ENCODE measurements at regions not wholly inside any gene's neighbourhood (a gene's known extent, or its start where the extent isn't known, plus 50 kb on each side); places are given as distances from the start of the nearest gene placed in this dataset.

GRCh38 chr10:28425422-28425821 lies 107.5 kb upstream of the WAC start:
- TF ChIP-seq CTCF (IDR thresholded peaks at IDR 0.05; ENCODE audit: insufficient read depth in 1 of 2, low read depth in 1 of 2, low read length in 1 of 2, severe bottlenecking in 1 of 2, unreplicated experiment in 1 of 2), result no peak
- Mint-ChIP-seq H3K9me3 (ENCODE audit: unreplicated experiment) (no peaks in the 10 kb centered on the region), H3K4me3 (ENCODE audit: unreplicated experiment) (no peak overlapping the region), H3K36me3 (ENCODE audit: insufficient read depth, unreplicated experiment) (no peaks in the 10 kb centered on the region), H3K27me3 (ENCODE audit: insufficient read depth, unreplicated experiment) (peaks cover 4% of the 10 kb centered on the region), H3K4me1 (ENCODE audit: low read depth, unreplicated experiment) (no peaks in the 10 kb centered on the region), H3K27ac (ENCODE audit: unreplicated experiment) (no peak overlapping the region)
- H3K4me3 ChIP-seq (ENCODE audit: low read depth, low read length), result no peak overlapping the region
- H3K36me3 ChIP-seq (ENCODE audit: control insufficient read depth, insufficient read depth, low read length), result no peaks in the 10 kb centered on the region
- peaks cover 11% of the 10 kb centered on the region; the same call in 1 of the 2 replicates for H3K4me1 ChIP-seq
- ChIA-PET CTCF (interaction anchor here (0.6 to 0.9 kb wide), 4 partner anchors 77 to 221 kb away, joined by 3 to 6 read pairs (median 3); partner anchors contain the start of gene MPP7), POLR2A (no interaction called here)
- no peaks in the 10 kb centered on the region for H3K27me3 ChIP-seq (replicated peaks; ENCODE audit: control insufficient read depth, insufficient read depth, low read length)
- no TSS peak for BruUV-seq (replicated peaks)
- intact Hi-C loops (cut with micrococcal nuclease; ENCODE audit: unreplicated experiment), result no loop called here
- DNase-seq, result no peak
- peaks cover 7% of the 10 kb centered on the region; the same call in 1 of the 2 replicates for H3K9me3 ChIP-seq

- no peaks in the 10 kb centered on the region for H3K9me3 Mint-ChIP-seq (ENCODE audit: unreplicated experiment)
- CTCF ChIA-PET, result no interaction called here
- intact Hi-C loops (cut with micrococcal nuclease; ENCODE audit: unreplicated experiment), result no loop called here
- no peak for TF ChIP-seq CTCF (IDR thresholded peaks at IDR 0.05; ENCODE audit: insufficient read depth in 1 of 2, low read depth in 1 of 2, low read length in 1 of 2, severe bottlenecking in 1 of 2, unreplicated experiment in 1 of 2)
- no peak overlapping the region for H3K4me3 ChIP-seq (ENCODE audit: low read depth, low read length)
- POLR2A ChIA-PET, result no interaction called here
- no peak overlapping the region for H3K4me3 Mint-ChIP-seq (ENCODE audit: unreplicated experiment)
- no peak for DNase-seq
- H3K4me1 ChIP-seq, result peaks cover 11% of the 10 kb centered on the region; the same call in 1 of the 2 replicates
- H3K9me3 ChIP-seq, result peaks cover 7% of the 10 kb centered on the region; the same call in 1 of the 2 replicates
- H3K27me3 Mint-ChIP-seq (ENCODE audit: insufficient read depth, unreplicated experiment), result no peaks in the 10 kb centered on the region
- no peak overlapping the region for H3K27ac Mint-ChIP-seq (ENCODE audit: unreplicated experiment)
- no TSS peak for BruUV-seq (replicated peaks)
- H3K4me1 Mint-ChIP-seq (ENCODE audit: low read depth, unreplicated experiment), result no peaks in the 10 kb centered on the region
- H3K27me3 ChIP-seq (replicated peaks; ENCODE audit: control insufficient read depth, insufficient read depth, low read length), result no peaks in the 10 kb centered on the region
- H3K36me3 Mint-ChIP-seq (ENCODE audit: insufficient read depth, unreplicated experiment), result no peaks in the 10 kb centered on the region
- no peaks in the 10 kb centered on the region for H3K36me3 ChIP-seq (ENCODE audit: control insufficient read depth, insufficient read depth, low read length)
These were observed 106.3 kb upstream of the WAC start for GRCh38 chr10:28426392-28427159.

GRCh38 chr10:28427376-28427775 lies 105.5 kb upstream of the WAC start:
- 0 out of 2 replicates have a peak, but pooled peaks cover 7% of the 10 kb centered on the region for H3K9me3 ChIP-seq
- Mint-ChIP-seq H3K4me1 (ENCODE audit: low read depth, unreplicated experiment) (no peaks in the 10 kb centered on the region), H3K36me3 (ENCODE audit: insufficient read depth, unreplicated experiment) (no peaks in the 10 kb centered on the region), H3K27me3 (ENCODE audit: insufficient read depth, unreplicated experiment) (no peaks in the 10 kb centered on the region), H3K9me3 (ENCODE audit: unreplicated experiment) (no peaks in the 10 kb centered on the region), H3K27ac (ENCODE audit: unreplicated experiment) (no peak overlapping the region), H3K4me3 (ENCODE audit: unreplicated experiment) (no peak overlapping the region)
- CTCF ChIA-PET, result no interaction called here
- POLR2A ChIA-PET, result no interaction called here
- no peak for DNase-seq
- peaks cover 11% of the 10 kb centered on the region; the same call in 1 of the 2 replicates for H3K4me1 ChIP-seq
- intact Hi-C loops (cut with micrococcal nuclease; ENCODE audit: unreplicated experiment), result no loop called here
- no peaks in the 10 kb centered on the region for H3K27me3 ChIP-seq (replicated peaks; ENCODE audit: control insufficient read depth, insufficient read depth, low read length)
- H3K36me3 ChIP-seq (ENCODE audit: control insufficient read depth, insufficient read depth, low read length), result no peaks in the 10 kb centered on the region
- H3K4me3 ChIP-seq (ENCODE audit: low read depth, low read length), result no peak overlapping the region
- no peak for TF ChIP-seq CTCF (IDR thresholded peaks at IDR 0.05; ENCODE audit: insufficient read depth in 1 of 2, low read depth in 1 of 2, low read length in 1 of 2, severe bottlenecking in 1 of 2, unreplicated experiment in 1 of 2)
- no TSS peak for BruUV-seq (replicated peaks)

Measured in Caco-2 (cell line).